ENCODE measurements at regions not wholly inside any gene's neighbourhood (a gene's known extent, or its start where the extent isn't known, plus 50 kb on each side); places are given as distances from the start of the nearest gene placed in this dataset.

DNA sequence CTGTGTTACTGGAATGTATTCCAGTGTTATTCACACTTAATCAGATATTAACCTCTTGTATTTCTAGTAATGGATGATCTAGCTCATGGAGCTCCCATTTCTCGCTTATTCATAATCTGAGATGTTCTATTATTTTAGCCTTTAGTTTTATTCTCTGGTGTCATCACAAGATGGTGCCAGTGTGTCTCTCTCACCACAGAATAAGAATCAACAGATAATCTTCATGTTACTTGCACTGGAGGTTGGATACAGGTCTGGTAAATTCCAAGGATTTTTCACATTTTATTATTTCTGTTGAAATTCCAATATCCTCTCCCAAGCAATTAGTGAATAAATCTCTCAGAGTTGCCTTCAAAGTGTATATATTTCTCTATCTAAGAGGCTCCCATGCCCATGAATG, 74.6 kb downstream of the CASP12 start:
- Histone ChIP-seq H3K27ac (ENCODE audit: low read depth, low read length) (no peak overlapping the region), H3K36me3 (ENCODE audit: control insufficient read depth in 2 of 4, insufficient read depth in 4 of 4, low read length in 3 of 4) (no peaks in the 10 kb centered on the region), H3K4ac (replicated peaks; ENCODE audit: insufficient read length, low read depth, low read length) (no peak overlapping the region), H4K91ac (replicated peaks; ENCODE audit: insufficient read length, low read length) (no peak overlapping the region), H3K9me3 (ENCODE audit: insufficient read depth in 2 of 2, low read depth in 1 of 2, low read length in 1 of 2) (no peaks in the 10 kb centered on the region), H2BK20ac (ENCODE audit: low read length) (no peak overlapping the region), H4K8ac (ENCODE audit: extremely low read depth, insufficient read depth, low read length) (no peak overlapping the region), H3K23me2 (ENCODE audit: low read depth, low read length) (no peaks in the 10 kb centered on the region; the same call in 1 of the 2 replicates), H3K27me3 (replicated peaks in 1 of 4; ENCODE audit: control insufficient read depth in 3 of 4, extremely low read depth in 1 of 4, insufficient read depth in 3 of 4, low read length in 3 of 4) (no peaks in the 10 kb centered on the region), H3K4me3 (ENCODE audit: extremely low read depth in 1 of 4, insufficient read depth in 2 of 4, low read depth in 3 of 4, low read length in 4 of 4) (no peak overlapping the region), H3K56ac (replicated peaks; ENCODE audit: insufficient read length, low read depth, low read length) (no peak overlapping the region), H2AK5ac (ENCODE audit: low read depth, low read length) (no peak overlapping the region), H3K79me2 (ENCODE audit: control insufficient read depth in 1 of 2, insufficient read depth in 2 of 2, low read length in 2 of 2) (no peaks in the 10 kb centered on the region), H2BK120ac (replicated peaks; ENCODE audit: low read depth, low read length) (no peak overlapping the region), H4K5ac (ENCODE audit: insufficient read length, low read depth, low read length) (no peak overlapping the region), H2BK5ac (ENCODE audit: low read depth, low read length) (no peak overlapping the region), H4K20me1 (replicated peaks in 1 of 2; ENCODE audit: control insufficient read depth in 1 of 2, insufficient read depth in 2 of 2, low read length in 2 of 2) (no peaks in the 10 kb centered on the region), H3K4me2 (ENCODE audit: insufficient read depth in 1 of 2, low read depth in 2 of 2, low read length in 2 of 2) (no peak overlapping the region), H3K9ac (replicated peaks in 1 of 4; ENCODE audit: extremely low read depth in 1 of 4, low read depth in 3 of 4, low read length in 3 of 4) (no peak overlapping the region), H2BK12ac (ENCODE audit: low read depth, low read length) (no peak overlapping the region), H3K14ac (ENCODE audit: insufficient read length) (no peak overlapping the region), H3K4me1 (replicated peaks in 1 of 4; ENCODE audit: control insufficient read depth in 3 of 4, insufficient read depth in 4 of 4, low read length in 3 of 4) (no peaks in the 10 kb centered on the region), H2AFZ (ENCODE audit: low read length) (no peak overlapping the region), H3K18ac (ENCODE audit: extremely low read depth, low read length) (no peak overlapping the region), H3K79me1 (ENCODE audit: low read depth, low read length) (no peaks in the 10 kb centered on the region), H2BK15ac (ENCODE audit: low read length) (no peak overlapping the region), H3K23ac (ENCODE audit: insufficient read length) (no peak overlapping the region)
- ChIA-PET CTCF (ENCODE audit: partially characterized antibody) (interaction anchor here (0.6 kb wide), 1 partner anchor 85 kb away, joined by 3 read pairs; no protein-coding TSS in a partner anchor), POLR2A (ENCODE audit: partially characterized antibody) (no interaction called here)
- FAIRE-seq (no peak), DNase-seq (ENCODE audit: low read depth in 1 of 2, low spot score in 2 of 2) (no peak)
- 91% methylated on average over 1 of the region's 1 CpG; no CpG with 5 or more reads in 1 of the 2 experiments for WGBS, 2 experiments (ENCODE audit: extremely low coverage in 1 of 2, insufficient coverage in 1 of 2, insufficient read length in 1 of 2, insufficient replicate concordance in 2 of 2, low coverage in 1 of 2, low lambda C conversion rate in 2 of 2, missing lambda C conversion rate in 1 of 2)
- TF ChIP-seq SIX5 (IDR thresholded peaks at IDR 0.05; ENCODE audit: low read depth, low read length) (no peak), MAFK (IDR thresholded peaks at IDR 0.05; ENCODE audit: low read depth, low read length) (no peak), FOSL1 (IDR thresholded peaks at IDR 0.05; ENCODE audit: insufficient read depth, low read depth, low read length) (no peak), TEAD4 (IDR thresholded peaks at IDR 0.05; ENCODE audit: low read depth, low read length) (no peak), SIRT6 (IDR thresholded peaks at IDR 0.05; ENCODE audit: low read length) (no peak), CHD2 (IDR thresholded peaks at IDR 0.05; ENCODE audit: low read length) (no peak), CREB1 (IDR thresholded peaks at IDR 0.05) (no peak)
- TF ChIP-seq, protein P1, sequence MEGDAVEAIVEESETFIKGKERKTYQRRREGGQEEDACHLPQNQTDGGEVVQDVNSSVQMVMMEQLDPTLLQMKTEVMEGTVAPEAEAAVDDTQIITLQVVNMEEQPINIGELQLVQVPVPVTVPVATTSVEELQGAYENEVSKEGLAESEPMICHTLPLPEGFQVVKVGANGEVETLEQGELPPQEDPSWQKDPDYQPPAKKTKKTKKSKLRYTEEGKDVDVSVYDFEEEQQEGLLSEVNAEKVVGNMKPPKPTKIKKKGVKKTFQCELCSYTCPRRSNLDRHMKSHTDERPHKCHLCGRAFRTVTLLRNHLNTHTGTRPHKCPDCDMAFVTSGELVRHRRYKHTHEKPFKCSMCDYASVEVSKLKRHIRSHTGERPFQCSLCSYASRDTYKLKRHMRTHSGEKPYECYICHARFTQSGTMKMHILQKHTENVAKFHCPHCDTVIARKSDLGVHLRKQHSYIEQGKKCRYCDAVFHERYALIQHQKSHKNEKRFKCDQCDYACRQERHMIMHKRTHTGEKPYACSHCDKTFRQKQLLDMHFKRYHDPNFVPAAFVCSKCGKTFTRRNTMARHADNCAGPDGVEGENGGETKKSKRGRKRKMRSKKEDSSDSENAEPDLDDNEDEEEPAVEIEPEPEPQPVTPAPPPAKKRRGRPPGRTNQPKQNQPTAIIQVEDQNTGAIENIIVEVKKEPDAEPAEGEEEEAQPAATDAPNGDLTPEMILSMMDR (IDR thresholded peaks at IDR 0.05; ENCODE audit: control extremely low read depth in 1 of 3, insufficient read depth in 1 of 3, low read depth in 1 of 3, low read length in 3 of 3), result no peak
- TF ChIP-seq, protein P2, sequence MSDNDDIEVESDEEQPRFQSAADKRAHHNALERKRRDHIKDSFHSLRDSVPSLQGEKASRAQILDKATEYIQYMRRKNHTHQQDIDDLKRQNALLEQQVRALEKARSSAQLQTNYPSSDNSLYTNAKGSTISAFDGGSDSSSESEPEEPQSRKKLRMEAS (IDR thresholded peaks at IDR 0.05), result no peak
- TF ChIP-seq, protein P3, sequence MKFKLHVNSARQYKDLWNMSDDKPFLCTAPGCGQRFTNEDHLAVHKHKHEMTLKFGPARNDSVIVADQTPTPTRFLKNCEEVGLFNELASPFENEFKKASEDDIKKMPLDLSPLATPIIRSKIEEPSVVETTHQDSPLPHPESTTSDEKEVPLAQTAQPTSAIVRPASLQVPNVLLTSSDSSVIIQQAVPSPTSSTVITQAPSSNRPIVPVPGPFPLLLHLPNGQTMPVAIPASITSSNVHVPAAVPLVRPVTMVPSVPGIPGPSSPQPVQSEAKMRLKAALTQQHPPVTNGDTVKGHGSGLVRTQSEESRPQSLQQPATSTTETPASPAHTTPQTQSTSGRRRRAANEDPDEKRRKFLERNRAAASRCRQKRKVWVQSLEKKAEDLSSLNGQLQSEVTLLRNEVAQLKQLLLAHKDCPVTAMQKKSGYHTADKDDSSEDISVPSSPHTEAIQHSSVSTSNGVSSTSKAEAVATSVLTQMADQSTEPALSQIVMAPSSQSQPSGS (IDR thresholded peaks at IDR 0.05; ENCODE audit: low read length), result no peak
- TF ChIP-seq, protein P4, sequence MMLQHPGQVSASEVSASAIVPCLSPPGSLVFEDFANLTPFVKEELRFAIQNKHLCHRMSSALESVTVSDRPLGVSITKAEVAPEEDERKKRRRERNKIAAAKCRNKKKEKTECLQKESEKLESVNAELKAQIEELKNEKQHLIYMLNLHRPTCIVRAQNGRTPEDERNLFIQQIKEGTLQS (IDR thresholded peaks at IDR 0.05; ENCODE audit: insufficient read depth, low read depth, low read length), result no peak

Measured in H1 (cell line).